ENCODE measurements at regions not wholly inside any gene's neighbourhood (a gene's known extent, or its start where the extent isn't known, plus 50 kb on each side); places are given as distances from the start of the nearest gene placed in this dataset.

GRCh38 chr16:80377096-80377956, 163.5 kb upstream of the DYNLRB2 start:
- no peak for DNase-seq (ENCODE audit: extremely low read depth, low read depth)
- no peak for TF ChIP-seq CTCF (IDR thresholded peaks at IDR 0.05; ENCODE audit: low read depth, low read length)

DNA sequence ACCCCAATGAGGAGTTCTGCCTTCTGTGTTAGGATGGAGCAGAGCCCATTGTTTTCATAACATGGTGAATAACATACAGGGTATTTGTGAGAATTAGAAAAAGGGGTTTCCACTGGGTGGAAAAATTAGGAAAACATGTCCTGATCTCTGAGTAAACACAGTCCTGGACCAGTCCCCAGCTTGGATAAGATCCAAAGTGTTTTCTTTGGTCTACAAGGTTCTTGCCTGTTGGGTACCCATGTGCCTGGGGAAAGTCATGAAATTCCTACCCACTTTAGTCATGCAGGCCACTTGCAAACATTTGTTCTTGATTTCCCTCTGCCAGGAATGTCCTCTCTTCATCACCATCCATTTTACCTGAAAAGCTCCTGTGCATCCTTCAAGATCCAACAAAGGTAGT, 164.8 kb upstream of the DYNLRB2 start:
- TF ChIP-seq CTCF (IDR thresholded peaks at IDR 0.05; ENCODE audit: low read depth, low read length): no peak

DNA sequence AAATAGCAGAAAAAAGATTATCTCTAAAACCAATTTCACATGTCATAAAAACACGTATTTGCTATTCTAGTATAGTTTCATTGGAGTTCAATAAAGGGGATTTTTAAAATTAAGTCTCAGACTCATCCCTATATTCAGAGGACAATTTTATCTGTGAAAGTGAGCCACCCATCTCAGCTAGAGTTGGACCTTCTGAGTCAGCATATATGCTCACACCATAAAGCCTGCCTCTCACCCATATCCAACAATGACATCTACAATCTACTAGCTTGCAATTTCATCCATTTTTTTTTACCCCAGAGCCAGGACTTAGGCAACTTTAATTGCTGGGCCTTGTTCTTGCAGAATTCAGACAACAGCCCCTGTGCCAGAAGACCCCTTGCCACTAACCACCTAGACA, 165.3 kb upstream of the DYNLRB2 start:
- no peak for TF ChIP-seq CTCF (IDR thresholded peaks at IDR 0.05; ENCODE audit: low read depth, low read length)
- DNase-seq (ENCODE audit: extremely low read depth, low read depth): no peak

More for the DNA sequence above, 164.8 kb upstream of the DYNLRB2 start:
- no peak for DNase-seq (ENCODE audit: extremely low read depth, low read depth)

DNA sequence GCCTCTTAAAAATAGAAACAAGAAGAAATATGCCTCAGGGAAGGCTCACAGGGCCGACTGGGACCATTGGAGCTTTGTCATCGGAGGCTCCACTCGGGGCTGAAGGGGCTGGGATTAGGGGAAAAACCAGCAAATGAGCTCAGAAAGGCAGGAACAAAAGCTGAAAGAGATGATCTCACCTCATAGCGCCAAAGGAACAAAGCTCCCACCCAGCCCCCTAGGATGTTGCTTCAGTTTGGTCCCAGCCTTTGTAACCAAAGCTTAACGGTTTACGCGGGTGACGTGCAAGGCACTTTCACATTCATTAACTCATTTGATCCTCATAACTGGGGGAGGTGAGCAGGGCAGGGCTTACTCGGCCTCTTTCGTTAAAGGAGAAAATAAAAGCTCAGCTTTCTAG, 168.5 kb upstream of the DYNLRB2 start:
- DNase-seq (ENCODE audit: extremely low read depth, low read depth): no peak
- no peak for TF ChIP-seq CTCF (IDR thresholded peaks at IDR 0.05; ENCODE audit: low read depth, low read length)

DNA sequence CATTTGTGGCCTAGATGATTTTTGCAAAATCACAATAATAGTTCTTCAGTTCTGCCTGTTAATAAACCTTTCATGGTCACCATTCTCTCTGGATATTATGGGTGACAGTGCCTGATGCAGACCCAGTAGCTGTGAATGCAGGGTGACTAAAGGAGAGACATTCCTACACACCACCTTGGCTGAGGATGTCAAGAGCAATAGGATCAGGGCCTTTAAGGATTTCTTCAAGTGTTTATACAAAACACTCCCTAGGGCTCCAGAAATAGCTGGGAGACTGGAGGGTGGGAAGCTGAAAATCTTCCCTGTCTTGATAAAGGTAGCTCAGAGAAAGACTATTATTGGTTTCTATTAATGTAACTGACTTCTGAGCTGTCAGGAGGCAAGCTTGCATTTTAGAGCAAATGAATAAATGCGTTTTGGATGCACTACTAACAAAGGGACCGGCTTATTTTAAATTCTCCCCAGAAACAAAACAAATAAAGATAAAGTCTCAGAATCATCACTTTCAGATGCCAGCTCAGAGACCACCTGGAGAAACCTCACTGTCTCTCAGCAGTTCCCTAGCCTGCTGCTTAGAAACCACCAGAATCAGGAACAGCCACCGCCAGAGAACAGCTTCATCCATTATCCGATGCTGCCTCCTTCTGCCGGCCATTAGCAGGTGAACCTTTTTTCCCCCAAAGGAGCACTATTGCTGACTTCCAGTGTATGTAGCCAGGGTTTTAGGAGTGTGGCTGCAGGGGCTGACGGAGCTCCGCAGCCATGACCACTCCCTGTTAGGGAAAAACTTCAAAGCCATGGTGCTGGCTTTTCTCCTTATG, 171.4 kb upstream of the DYNLRB2 start:
- TF ChIP-seq CTCF (IDR thresholded peaks at IDR 0.05; ENCODE audit: low read depth, low read length): peak; percentile 89
- peak; percentile 31 for DNase-seq (ENCODE audit: extremely low read depth, low read depth)

- TF ChIP-seq CTCF (IDR thresholded peaks at IDR 0.05; ENCODE audit: low read depth, low read length): no peak
- no peak for DNase-seq (ENCODE audit: extremely low read depth, low read depth)
These were observed 173.6 kb upstream of the DYNLRB2 start for GRCh38 chr16:80367037-80367658.
